Ishikawa (cell line): ENCODE measurements at regions not wholly inside any gene's neighbourhood (a gene's known extent, or its start where the extent isn't known, plus 50 kb on each side); places are given as distances from the start of the nearest gene placed in this dataset.

Experiments
- CEBPB ChIP-seq: IDR thresholded peaks from 2 replicates; pipeline ENCODE4 v1.6.1; 2012
- EGR1 ChIP-seq: IDR thresholded peaks from 2 replicates; pipeline ENCODE4 v1.6.1; 2012
- EP300 ChIP-seq: IDR thresholded peaks from 2 replicates; pipeline ENCODE4 v1.6.1; 2012; ENCODE audit warnings: borderline replicate concordance
- REST ChIP-seq: IDR thresholded peaks from 2 replicates; pipeline ENCODE4 v1.6.1; 2012; ENCODE audit warnings: low read depth, mild to moderate bottlenecking
- TEAD4 ChIP-seq: IDR thresholded peaks from 2 replicates; pipeline ENCODE4 v1.6.1; 2012

DNA sequence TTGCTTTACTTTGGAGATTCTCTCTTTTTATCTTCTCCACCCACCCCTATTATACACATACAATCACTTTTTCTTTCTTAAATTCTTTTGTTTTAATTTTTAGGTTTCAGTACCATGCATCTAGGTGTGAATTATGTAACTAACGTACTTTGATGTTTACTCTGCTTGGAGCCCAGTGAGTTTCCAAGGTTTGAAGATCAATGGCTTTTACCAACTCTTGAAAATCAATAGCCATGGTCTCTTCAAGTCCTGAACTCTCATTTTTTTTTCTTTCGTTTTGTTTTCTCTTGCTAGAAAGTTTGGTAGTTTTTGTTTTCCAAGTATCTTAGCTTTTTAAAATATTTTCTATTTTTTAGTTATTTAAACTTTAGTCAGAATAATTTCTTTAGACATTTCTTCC, 417.2 kb downstream of the ZBBX start:
- TF ChIP-seq REST, result no peak
- no peak for TF ChIP-seq EP300
- no peak for TF ChIP-seq TEAD4
- no peak for TF ChIP-seq CEBPB
- TF ChIP-seq EGR1, result no peak
